Stimulated activated CD4-positive, alpha-beta T cell treated with anti-CD3 and anti-CD28 coated beads, Interleukin-4, amount 100 ng/mL, for 1 hour (primary cell): ENCODE measurements at regions not wholly inside any gene's neighbourhood (a gene's known extent, or its start where the extent isn't known, plus 50 kb on each side); places are given as distances from the start of the nearest gene placed in this dataset.

Source experiments
- DNase-seq: peaks from one replicate; pipeline ENCODE4 v3.0.0-alpha.2; 2020

- DNase-seq: no peak
These were observed 62.8 kb upstream of the PROK2 start for GRCh38 chr3:71847794-71848193.

- DNase-seq: no peak
These were observed 61.2 kb upstream of the PROK2 start for GRCh38 chr3:71846185-71846584.

GRCh38 chr3:71843071-71843470, 58.1 kb upstream of the PROK2 start:
- no peak for DNase-seq

GRCh38 chr3:71838406-71838805, 53.5 kb upstream of the PROK2 start:
- DNase-seq: no peak
